Hepatocyte (in vitro differentiated cells): ENCODE measurements at regions not wholly inside any gene's neighbourhood (a gene's known extent, or its start where the extent isn't known, plus 50 kb on each side); places are given as distances from the start of the nearest gene placed in this dataset.
"Not testable (repeated sequence)": the region's sequence is repeated elsewhere in the genome, so short reads cannot be mapped to it uniquely, and the experiment has no call there.

Experiments used
- DNase-seq: peaks from one replicate; pipeline ENCODE4 v3.0.0-alpha.2; 2016; ENCODE audit warnings: low spot score
- H2AFZ ChIP-seq: fragments of 200-600 bp; sonication (generic); 2 replicates; pipeline ENCODE4 v1.6.0; 2016; ENCODE audit warnings: antibody characterized with exemption, mild to moderate bottlenecking
- H3K27ac ChIP-seq: fragments of 200-600 bp; sonication (generic); 2 replicates; pipeline ENCODE4 v1.5.1; 2016; ENCODE audit warnings: mild to moderate bottlenecking
- H3K27me3 ChIP-seq: fragments of 200-600 bp; sonication (generic); 2 replicates; pipeline ENCODE4 v1.6.1; 2016
- H3K36me3 ChIP-seq: fragments of 200-600 bp; sonication (generic); replicated peaks from 2 replicates; pipeline ENCODE4 v1.5.1; 2016; ENCODE audit warnings: low read depth; ENCODE audit not compliant: insufficient read depth
- H3K4me1 ChIP-seq: fragments of 200-600 bp; sonication (generic); 2 replicates; pipeline ENCODE4 v1.5.1; 2016; ENCODE audit warnings: mild to moderate bottlenecking, moderate library complexity; ENCODE audit not compliant: insufficient read depth
- H3K4me2 ChIP-seq: fragments of 200-600 bp; sonication (generic); 2 replicates; pipeline ENCODE4 v1.6.0; 2016
- H3K4me3 ChIP-seq: fragments of 200-600 bp; sonication (generic); 2 replicates; pipeline ENCODE4 v1.5.1; 2016; ENCODE audit warnings: mild to moderate bottlenecking
- H3K79me2 ChIP-seq: fragments of 200-600 bp; sonication (generic); 2 replicates; pipeline ENCODE4 v1.6.0; 2017; ENCODE audit warnings: mild to moderate bottlenecking
- H3K9me2 ChIP-seq: fragments of 200-600 bp; sonication (generic); replicated peaks from 2 replicates; pipeline ENCODE4 v1.6.0; 2017; ENCODE audit warnings: mild to moderate bottlenecking; ENCODE audit not compliant: insufficient read depth
- H3K9me3 ChIP-seq: fragments of 200-600 bp; sonication (generic); 2 replicates; pipeline ENCODE4 v1.5.1; 2016; ENCODE audit warnings: low read depth, mild to moderate bottlenecking
- H4K20me1 ChIP-seq: fragments of 200-600 bp; sonication (generic); 2 replicates; pipeline ENCODE4 v1.6.0; 2016; ENCODE audit warnings: mild to moderate bottlenecking; ENCODE audit not compliant: insufficient read depth, poor library complexity, severe bottlenecking
- EZH2 ChIP-seq: fragments of 200-600 bp; sonication (generic); IDR thresholded peaks from 2 replicates; pipeline ENCODE4 v1.6.1; 2016; ENCODE audit warnings: antibody characterized with exemption, mild to moderate bottlenecking, borderline replicate concordance
- EZH2phosphoT487 ChIP-seq: fragments of 200-600 bp; sonication (generic); IDR thresholded peaks from one replicate; pipeline ENCODE4 v1.6.1; 2018; ENCODE audit warnings: antibody characterized with exemption, mild to moderate bottlenecking, low read depth, moderate library complexity; ENCODE audit not compliant: unreplicated experiment, severe bottlenecking
- WGBS: methylation state at CpG from one replicate; pipeline ENCODE4 v1.1.6; 2016; ENCODE audit warnings: low lambda C conversion rate; ENCODE audit errors: missing lambda C conversion rate; 5-methylcytosine and 5-hydroxymethylcytosine counted together
- TF ChIP-seq, protein P1 (sequence below): fragments of 200-600 bp; sonication (generic); IDR thresholded peaks from 2 replicates; pipeline ENCODE4 v1.5.1; 2016; ENCODE audit warnings: antibody characterized with exemption, mild to moderate bottlenecking; ENCODE audit not compliant: poor library complexity

GRCh38 chr6:3529721-3530120, 72.9 kb upstream of the SLC22A23 start:
- Histone ChIP-seq H3K79me2 (no peaks in the 10 kb centered on the region), H3K4me2 (no peak overlapping the region), H3K9me2 (no peaks in the 10 kb centered on the region), H3K36me3 (no peaks in the 10 kb centered on the region), H3K9me3 (no peaks in the 10 kb centered on the region), H3K4me1 (no peaks in the 10 kb centered on the region), H3K27me3 (no peaks in the 10 kb centered on the region), H2AFZ (no peak overlapping the region), H3K27ac (no peak overlapping the region), H3K4me3 (no peak overlapping the region), H4K20me1 (no peaks in the 10 kb centered on the region)
- no peak for TF ChIP-seq EZH2phosphoT487
- TF ChIP-seq EZH2, result no peak
- TF ChIP-seq, protein P1, sequence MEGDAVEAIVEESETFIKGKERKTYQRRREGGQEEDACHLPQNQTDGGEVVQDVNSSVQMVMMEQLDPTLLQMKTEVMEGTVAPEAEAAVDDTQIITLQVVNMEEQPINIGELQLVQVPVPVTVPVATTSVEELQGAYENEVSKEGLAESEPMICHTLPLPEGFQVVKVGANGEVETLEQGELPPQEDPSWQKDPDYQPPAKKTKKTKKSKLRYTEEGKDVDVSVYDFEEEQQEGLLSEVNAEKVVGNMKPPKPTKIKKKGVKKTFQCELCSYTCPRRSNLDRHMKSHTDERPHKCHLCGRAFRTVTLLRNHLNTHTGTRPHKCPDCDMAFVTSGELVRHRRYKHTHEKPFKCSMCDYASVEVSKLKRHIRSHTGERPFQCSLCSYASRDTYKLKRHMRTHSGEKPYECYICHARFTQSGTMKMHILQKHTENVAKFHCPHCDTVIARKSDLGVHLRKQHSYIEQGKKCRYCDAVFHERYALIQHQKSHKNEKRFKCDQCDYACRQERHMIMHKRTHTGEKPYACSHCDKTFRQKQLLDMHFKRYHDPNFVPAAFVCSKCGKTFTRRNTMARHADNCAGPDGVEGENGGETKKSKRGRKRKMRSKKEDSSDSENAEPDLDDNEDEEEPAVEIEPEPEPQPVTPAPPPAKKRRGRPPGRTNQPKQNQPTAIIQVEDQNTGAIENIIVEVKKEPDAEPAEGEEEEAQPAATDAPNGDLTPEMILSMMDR, result no peak
- DNase-seq, result no peak
- WGBS, result 91% methylated on average over 3 of the region's 3 CpGs

- no peak overlapping the region for H3K4me2 ChIP-seq
- TF ChIP-seq, protein P1, result no peak
- TF ChIP-seq EZH2 (no peak), EZH2phosphoT487 (no peak)
- H3K27me3 ChIP-seq, result no peaks in the 10 kb centered on the region
- H3K79me2 ChIP-seq, result no peaks in the 10 kb centered on the region
- 94% methylated on average over 7 of the region's 7 CpGs for WGBS
- no peaks in the 10 kb centered on the region for H3K4me1 ChIP-seq
- no peak overlapping the region for H3K27ac ChIP-seq
- no peaks in the 10 kb centered on the region for H3K9me2 ChIP-seq
- no peak for DNase-seq
- no peak overlapping the region for H2AFZ ChIP-seq
- no peaks in the 10 kb centered on the region for H4K20me1 ChIP-seq
- no peak overlapping the region for H3K4me3 ChIP-seq
- H3K9me3 ChIP-seq, result no peaks in the 10 kb centered on the region
- H3K36me3 ChIP-seq, result no peaks in the 10 kb centered on the region
Observed at GRCh38 chr6:3529232-3529631, 72.4 kb upstream of the SLC22A23 start.

GRCh38 chr6:3528081-3528671, 71.3 kb upstream of the SLC22A23 start:
- not testable (repeated sequence) for H3K27ac ChIP-seq, H4K20me1 ChIP-seq, H3K27me3 ChIP-seq, H3K4me3 ChIP-seq, H3K79me2 ChIP-seq, H3K9me3 ChIP-seq, H3K4me1 ChIP-seq, DNase-seq, H3K9me2 ChIP-seq, H2AFZ ChIP-seq, H3K36me3 ChIP-seq, H3K4me2 ChIP-seq
- WGBS, result 86% methylated on average over 7 of the region's 7 CpGs

DNA sequence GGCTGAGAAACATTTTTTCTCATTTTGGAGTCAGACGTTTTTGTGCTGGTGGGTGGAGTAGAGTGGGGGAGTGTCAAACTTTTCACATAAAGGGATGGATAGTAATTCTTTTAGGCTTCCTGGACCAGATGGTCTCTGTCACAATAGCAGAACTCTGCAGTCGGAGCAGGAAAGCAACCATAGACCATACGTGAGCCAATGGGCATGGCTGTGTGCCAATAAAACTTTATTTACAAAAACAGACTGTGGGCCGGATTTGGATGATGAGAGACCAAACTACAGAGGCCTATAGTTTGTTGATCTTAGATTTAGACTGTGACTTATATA, 70.8 kb upstream of the SLC22A23 start:
- H3K27me3 ChIP-seq, result no peaks in the 10 kb centered on the region
- H2AFZ ChIP-seq, result no peak overlapping the region
- no peaks in the 10 kb centered on the region for H3K9me2 ChIP-seq
- H3K36me3 ChIP-seq, result no peaks in the 10 kb centered on the region
- no peak overlapping the region for H3K4me2 ChIP-seq
- DNase-seq, result no peak
- H3K27ac ChIP-seq, result no peak overlapping the region
- WGBS, result 62% methylated on average over 4 of the region's 4 CpGs
- no peaks in the 10 kb centered on the region for H4K20me1 ChIP-seq
- no peak overlapping the region for H3K4me3 ChIP-seq
- TF ChIP-seq EZH2 (no peak), EZH2phosphoT487 (no peak)
- TF ChIP-seq, protein P1, result no peak
- H3K9me3 ChIP-seq, result no peaks in the 10 kb centered on the region
- no peaks in the 10 kb centered on the region for H3K79me2 ChIP-seq
- H3K4me1 ChIP-seq, result peaks cover 3% of the 10 kb centered on the region
